Activated CD8-positive, alpha-beta T cell treated with anti-CD3 and anti-CD28 coated beads, Interleukin-2, amount 10 ng/mL, durations not matched to agents 7 days and 5 days (primary cell): ENCODE measurements at regions not wholly inside any gene's neighbourhood (a gene's known extent, or its start where the extent isn't known, plus 50 kb on each side); places are given as distances from the start of the nearest gene placed in this dataset.

Experiments used
- ATAC-seq: fragments of 150-1000 bp; cut with Tn5 transposase; one replicate; pipeline ENCODE4 v1.10.0; 2021; ENCODE audit warnings: moderate library complexity
- CTCF ChIA-PET: fragments of 350-600 bp; sonication (Branson Sonifier 250); formaldehyde crosslinking; loops from one replicate; lab custom pipeline; 2021; ENCODE audit warnings: antibody characterized with exemption; lab: Charles Lee
- POLR2A ChIA-PET: fragments of 350-600 bp; sonication (Branson Sonifier 250); formaldehyde crosslinking; loops from one replicate; lab custom pipeline; 2021; ENCODE audit warnings: antibody characterized with exemption; lab: Charles Lee
- DNase-seq: peaks from one replicate; pipeline ENCODE4 v3.0.0-alpha.2; 2020
- H3K27ac Mint-ChIP-seq: one replicate; pipeline ENCODE4 v1.8.0; 2021; ENCODE audit warnings: mild to moderate bottlenecking, mixed read lengths
- H3K27me3 Mint-ChIP-seq: one replicate; pipeline ENCODE4 v1.8.0; 2021; ENCODE audit warnings: low read depth, mixed read lengths
- H3K36me3 Mint-ChIP-seq: one replicate; pipeline ENCODE4 v1.8.0; 2021; ENCODE audit warnings: low read depth, mixed read lengths
- H3K4me1 Mint-ChIP-seq: one replicate; pipeline ENCODE4 v1.8.0; 2021; ENCODE audit warnings: low read depth, mixed read lengths
- H3K4me3 Mint-ChIP-seq: one replicate; pipeline ENCODE4 v1.8.0; 2021; ENCODE audit warnings: mild to moderate bottlenecking, mixed read lengths
- H3K9me3 Mint-ChIP-seq: one replicate; pipeline ENCODE4 v1.8.0; 2022; ENCODE audit warnings: mixed read lengths; ENCODE audit not compliant: insufficient read depth

GRCh38 chr6:113148566-113148965, 708.6 kb upstream of the MARCKS start:
- no peak for ATAC-seq
- no peak for DNase-seq
- Mint-ChIP-seq H3K9me3 (no peaks in the 10 kb centered on the region), H3K36me3 (no peaks in the 10 kb centered on the region), H3K4me3 (no peak overlapping the region), H3K4me1 (no peaks in the 10 kb centered on the region), H3K27me3 (no peaks in the 10 kb centered on the region), H3K27ac (no peak overlapping the region)
- ChIA-PET CTCF (no interaction called here), POLR2A (no interaction called here)

- POLR2A ChIA-PET: no interaction called here
- H3K4me3 Mint-ChIP-seq: no peak overlapping the region
- H3K27me3 Mint-ChIP-seq: no peaks in the 10 kb centered on the region
- CTCF ChIA-PET: no interaction called here
- H3K4me1 Mint-ChIP-seq: no peaks in the 10 kb centered on the region
- H3K36me3 Mint-ChIP-seq: no peaks in the 10 kb centered on the region
- H3K27ac Mint-ChIP-seq: no peak overlapping the region
- no peaks in the 10 kb centered on the region for H3K9me3 Mint-ChIP-seq
- no peak for DNase-seq
- no peak for ATAC-seq
Measured at GRCh38 chr6:113149511-113149910, 707.6 kb upstream of the MARCKS start.

DNA sequence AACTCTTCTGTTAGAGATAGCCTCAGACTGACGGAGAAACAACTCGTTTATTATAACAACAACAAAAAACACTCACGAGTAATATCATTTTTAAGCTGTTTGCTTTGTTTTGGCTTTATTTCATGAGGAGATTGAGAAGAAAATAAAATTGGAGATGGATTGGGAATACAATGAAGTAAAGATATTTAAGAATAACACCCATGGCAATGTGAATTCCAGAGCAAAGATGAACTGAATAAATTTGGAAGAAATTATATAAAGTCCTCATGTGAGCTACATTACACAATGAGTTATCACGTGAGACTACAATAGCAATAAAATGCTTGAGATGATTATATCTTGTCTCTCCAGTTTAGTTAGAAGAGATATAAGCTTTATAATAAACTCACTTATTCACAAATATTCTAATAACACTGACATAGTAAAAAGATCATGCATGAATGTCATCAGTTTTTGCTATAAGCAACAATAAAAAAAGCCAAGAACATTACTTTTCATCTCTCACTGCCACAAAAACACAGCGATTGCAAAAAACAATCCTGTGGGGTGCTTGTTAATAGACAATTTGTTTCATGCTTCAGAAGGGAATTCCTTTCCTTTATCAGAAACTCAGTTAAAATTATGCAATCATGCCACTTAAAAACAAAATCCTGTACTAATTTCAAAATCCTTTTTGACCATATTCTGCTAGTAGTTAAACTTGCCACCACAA, 696.7 kb upstream of the MARCKS start:
- H3K4me1 Mint-ChIP-seq: no peaks in the 10 kb centered on the region
- H3K36me3 Mint-ChIP-seq: no peaks in the 10 kb centered on the region
- H3K27me3 Mint-ChIP-seq: no peaks in the 10 kb centered on the region
- ChIA-PET POLR2A (no interaction called here), CTCF (no interaction called here)
- H3K9me3 Mint-ChIP-seq: no peaks in the 10 kb centered on the region
- ATAC-seq: no peak
- no peak for DNase-seq
- no peak overlapping the region for H3K4me3 Mint-ChIP-seq
- no peak overlapping the region for H3K27ac Mint-ChIP-seq

DNA sequence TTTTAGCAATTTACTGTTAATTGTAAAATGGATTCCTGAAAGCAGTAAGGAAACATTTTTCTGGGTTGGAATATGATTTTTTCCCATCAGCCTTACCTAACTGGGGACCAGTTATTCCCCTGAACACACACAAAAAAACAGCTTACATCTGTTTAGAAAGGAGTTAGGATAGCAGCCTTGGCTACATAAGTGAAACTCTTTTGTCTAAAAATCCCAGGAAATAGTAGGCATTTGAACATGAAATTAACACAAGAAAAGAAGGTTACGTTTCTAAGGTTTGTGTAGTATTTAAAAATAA, 696.2 kb upstream of the MARCKS start:
- no peaks in the 10 kb centered on the region for H3K36me3 Mint-ChIP-seq
- no peak overlapping the region for H3K4me3 Mint-ChIP-seq
- no peak for ATAC-seq
- no peak overlapping the region for H3K27ac Mint-ChIP-seq
- no peak for DNase-seq
- no peaks in the 10 kb centered on the region for H3K4me1 Mint-ChIP-seq
- CTCF ChIA-PET: no interaction called here
- H3K9me3 Mint-ChIP-seq: no peaks in the 10 kb centered on the region
- POLR2A ChIA-PET: no interaction called here
- H3K27me3 Mint-ChIP-seq: no peaks in the 10 kb centered on the region

DNA sequence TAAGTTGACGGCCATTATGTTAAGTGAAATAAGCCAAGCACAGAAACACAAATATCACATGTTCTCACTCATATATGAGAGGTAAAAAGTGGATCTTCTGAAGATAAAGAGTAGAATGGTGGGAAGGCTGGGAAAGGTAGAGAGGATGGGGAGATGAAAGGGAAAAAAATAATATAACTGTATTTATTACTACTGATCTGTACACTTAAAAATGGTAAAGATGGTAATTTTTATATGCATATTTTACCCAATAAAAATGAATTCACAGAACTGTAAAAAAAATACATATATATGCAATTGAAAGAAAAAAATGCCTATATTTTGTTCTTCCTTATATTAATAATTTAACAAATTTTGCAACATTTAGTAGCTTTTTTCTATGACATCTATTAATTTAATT, 694.4 kb upstream of the MARCKS start:
- H3K4me1 Mint-ChIP-seq: no peaks in the 10 kb centered on the region
- H3K27ac Mint-ChIP-seq: no peak overlapping the region
- POLR2A ChIA-PET: no interaction called here
- CTCF ChIA-PET: no interaction called here
- DNase-seq (no peak), ATAC-seq (no peak)
- no peaks in the 10 kb centered on the region for H3K27me3 Mint-ChIP-seq
- H3K4me3 Mint-ChIP-seq: no peak overlapping the region
- H3K9me3 Mint-ChIP-seq: no peaks in the 10 kb centered on the region
- no peaks in the 10 kb centered on the region for H3K36me3 Mint-ChIP-seq

GRCh38 chr6:113168057-113168456, 689.1 kb upstream of the MARCKS start:
- H3K27me3 Mint-ChIP-seq: no peaks in the 10 kb centered on the region
- no peaks in the 10 kb centered on the region for H3K9me3 Mint-ChIP-seq
- H3K27ac Mint-ChIP-seq: no peak overlapping the region
- DNase-seq (no peak), ATAC-seq (no peak)
- H3K36me3 Mint-ChIP-seq: no peaks in the 10 kb centered on the region
- CTCF ChIA-PET: no interaction called here
- H3K4me1 Mint-ChIP-seq: no peaks in the 10 kb centered on the region
- no peak overlapping the region for H3K4me3 Mint-ChIP-seq
- POLR2A ChIA-PET: no interaction called here

- no peak overlapping the region for H3K27ac Mint-ChIP-seq
- no peaks in the 10 kb centered on the region for H3K36me3 Mint-ChIP-seq
- ATAC-seq (no peak), DNase-seq (no peak)
- ChIA-PET POLR2A (no interaction called here), CTCF (no interaction called here)
- H3K4me3 Mint-ChIP-seq: no peak overlapping the region
- H3K9me3 Mint-ChIP-seq: no peaks in the 10 kb centered on the region
- H3K27me3 Mint-ChIP-seq: no peaks in the 10 kb centered on the region
- H3K4me1 Mint-ChIP-seq: no peaks in the 10 kb centered on the region
Measured at GRCh38 chr6:113169484-113169883, 687.7 kb upstream of the MARCKS start.

- no peaks in the 10 kb centered on the region for H3K27me3 Mint-ChIP-seq
- no peaks in the 10 kb centered on the region for H3K4me1 Mint-ChIP-seq
- DNase-seq (no peak), ATAC-seq (no peak)
- no peaks in the 10 kb centered on the region for H3K36me3 Mint-ChIP-seq
- H3K4me3 Mint-ChIP-seq: no peak overlapping the region
- ChIA-PET CTCF (no interaction called here), POLR2A (no interaction called here)
- H3K27ac Mint-ChIP-seq: no peak overlapping the region
- H3K9me3 Mint-ChIP-seq: no peaks in the 10 kb centered on the region
Measured at GRCh38 chr6:113170454-113170853, 686.7 kb upstream of the MARCKS start.

DNA sequence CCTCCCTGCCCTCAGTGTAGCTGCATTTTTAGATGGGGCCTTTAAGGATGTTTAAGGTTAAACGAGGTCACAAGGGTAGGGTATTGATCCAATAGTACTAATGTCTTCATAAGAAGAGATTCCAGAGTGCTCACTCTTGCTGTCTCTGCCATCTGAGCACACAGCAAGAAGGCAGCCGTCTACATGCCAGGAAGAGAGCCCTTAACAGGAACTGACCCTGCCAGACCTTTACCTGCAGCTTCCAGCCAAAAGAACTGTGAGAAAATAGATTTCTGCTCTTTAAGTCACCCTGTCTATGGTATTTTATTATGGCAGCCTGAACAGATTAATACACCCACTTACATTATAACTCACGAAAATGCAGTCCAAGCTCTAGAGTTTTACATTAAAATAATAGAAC, 685.3 kb upstream of the MARCKS start:
- H3K4me1 Mint-ChIP-seq: no peaks in the 10 kb centered on the region
- ChIA-PET CTCF (no interaction called here), POLR2A (no interaction called here)
- H3K36me3 Mint-ChIP-seq: no peaks in the 10 kb centered on the region
- DNase-seq (no peak), ATAC-seq (no peak)
- H3K4me3 Mint-ChIP-seq: no peak overlapping the region
- H3K27ac Mint-ChIP-seq: no peak overlapping the region
- H3K9me3 Mint-ChIP-seq: no peaks in the 10 kb centered on the region
- H3K27me3 Mint-ChIP-seq: no peaks in the 10 kb centered on the region

DNA sequence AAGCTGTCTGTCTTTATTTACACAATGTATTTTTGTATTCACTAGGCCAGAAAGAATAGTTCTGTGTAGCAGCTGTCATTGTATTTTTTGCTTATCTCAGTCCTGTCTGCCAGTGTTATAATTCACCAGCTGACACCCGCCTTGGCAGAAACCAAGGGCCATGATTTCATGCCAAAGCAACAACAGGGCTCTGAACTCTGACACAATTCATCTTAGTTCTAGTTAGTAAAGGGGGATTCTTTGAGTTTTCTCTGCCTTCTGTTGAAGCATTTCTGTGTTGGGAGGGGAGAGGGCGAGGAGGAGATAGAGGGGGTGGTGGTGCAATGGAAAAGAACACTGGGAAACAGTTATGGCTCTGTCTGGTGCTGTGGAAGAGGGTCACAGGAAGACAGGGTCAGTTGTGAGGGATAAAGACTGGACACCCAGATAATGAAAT, 684.6 kb upstream of the MARCKS start:
- H3K27me3 Mint-ChIP-seq: no peaks in the 10 kb centered on the region
- no peak overlapping the region for H3K4me3 Mint-ChIP-seq
- no peak for DNase-seq
- no peaks in the 10 kb centered on the region for H3K9me3 Mint-ChIP-seq
- ATAC-seq: no peak
- ChIA-PET CTCF (no interaction called here), POLR2A (no interaction called here)
- H3K27ac Mint-ChIP-seq: no peak overlapping the region
- H3K4me1 Mint-ChIP-seq: no peaks in the 10 kb centered on the region
- no peaks in the 10 kb centered on the region for H3K36me3 Mint-ChIP-seq

DNA sequence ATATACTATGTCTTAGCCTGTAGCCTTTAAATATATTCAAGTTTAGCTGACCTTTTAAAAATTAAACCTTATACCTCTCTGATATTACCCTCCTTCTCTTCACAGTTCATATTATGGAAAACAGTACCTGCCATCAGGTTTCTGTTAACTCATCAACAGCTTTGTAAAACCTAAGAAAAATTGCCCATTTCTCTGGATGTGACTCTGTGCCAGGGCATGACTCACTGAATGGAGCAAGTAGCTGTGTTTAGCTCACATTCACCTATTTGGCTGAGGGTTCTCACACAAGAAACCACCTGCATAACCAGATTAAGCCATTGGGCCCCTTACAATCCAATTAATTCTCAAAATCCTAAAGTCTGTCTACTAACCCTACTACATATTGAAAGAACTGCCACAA, 678.8 kb upstream of the MARCKS start:
- ChIA-PET CTCF (no interaction called here), POLR2A (no interaction called here)
- H3K27ac Mint-ChIP-seq: no peak overlapping the region
- no peaks in the 10 kb centered on the region for H3K27me3 Mint-ChIP-seq
- ATAC-seq (no peak), DNase-seq (no peak)
- no peaks in the 10 kb centered on the region for H3K9me3 Mint-ChIP-seq
- no peaks in the 10 kb centered on the region for H3K4me1 Mint-ChIP-seq
- H3K4me3 Mint-ChIP-seq: no peak overlapping the region
- H3K36me3 Mint-ChIP-seq: no peaks in the 10 kb centered on the region

GRCh38 chr6:113181164-113181563, 676.0 kb upstream of the MARCKS start:
- DNase-seq (no peak), ATAC-seq (no peak)
- H3K9me3 Mint-ChIP-seq: no peaks in the 10 kb centered on the region
- no peaks in the 10 kb centered on the region for H3K36me3 Mint-ChIP-seq
- H3K27me3 Mint-ChIP-seq: no peaks in the 10 kb centered on the region
- CTCF ChIA-PET: no interaction called here
- no peak overlapping the region for H3K27ac Mint-ChIP-seq
- no peak overlapping the region for H3K4me3 Mint-ChIP-seq
- H3K4me1 Mint-ChIP-seq: no peaks in the 10 kb centered on the region
- POLR2A ChIA-PET: no interaction called here
